ENCODE measurements at regions not wholly inside any gene's neighbourhood (a gene's known extent, or its start where the extent isn't known, plus 50 kb on each side); places are given as distances from the start of the nearest gene placed in this dataset.

- TF ChIP-seq CTCF (IDR thresholded peaks at IDR 0.05) (peak; percentile 70), ZFX (IDR thresholded peaks at IDR 0.05; ENCODE audit: borderline replicate concordance) (no peak)
These were observed 128.3 kb downstream of the AACS start for GRCh38 chr12:125193376-125194152.
